ENCODE measurements at regions not wholly inside any gene's neighbourhood (a gene's known extent, or its start where the extent isn't known, plus 50 kb on each side); places are given as distances from the start of the nearest gene placed in this dataset.

DNA sequence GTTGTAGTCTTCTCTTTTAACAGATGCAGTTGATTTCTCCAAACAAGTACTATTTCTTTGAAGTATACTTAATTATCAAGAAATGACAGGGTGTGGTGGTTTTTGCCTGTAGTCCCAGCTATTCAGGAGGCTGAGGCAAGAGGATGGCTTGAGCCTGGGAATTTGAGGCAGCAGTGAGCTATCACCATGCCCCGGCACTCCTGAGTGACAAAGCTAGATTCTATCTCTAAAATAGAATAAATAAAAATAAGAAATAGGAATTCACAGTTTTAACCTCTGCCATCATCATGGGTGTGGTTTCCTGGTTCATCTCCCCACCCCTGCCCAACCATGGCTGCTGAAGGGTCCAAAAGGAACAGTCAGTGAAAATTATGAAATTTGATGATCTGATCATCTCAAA is 290.2 kb upstream of the FLRT2 start:
- DNase-seq = no peak

- no peak for DNase-seq
Measured at GRCh38 chr14:85241022-85241855, 288.7 kb upstream of the FLRT2 start.

GRCh38 chr14:85242666-85243065 is 287.3 kb upstream of the FLRT2 start:
- no peak for DNase-seq

DNA sequence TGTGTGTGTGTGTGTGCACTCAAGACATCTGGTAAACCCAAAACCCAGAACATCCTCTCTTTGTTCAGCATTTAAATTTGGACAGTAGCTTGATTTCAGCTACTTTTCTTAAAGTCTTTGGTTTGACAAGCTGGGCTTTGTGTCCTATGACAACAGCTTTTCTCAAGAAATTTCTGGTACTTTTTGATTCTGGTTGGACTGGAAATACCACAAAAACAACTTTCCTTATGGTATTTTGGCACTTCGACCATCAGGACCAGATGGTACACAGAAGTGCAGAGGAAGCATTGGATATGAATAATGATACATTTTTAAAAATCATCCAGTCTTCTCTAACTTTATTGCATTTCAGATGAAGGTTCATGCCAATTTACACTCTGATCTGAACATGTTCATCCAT is 286.6 kb upstream of the FLRT2 start:
- no peak for DNase-seq

- no peak for DNase-seq
Measured at GRCh38 chr14:85247071-85247470, 282.9 kb upstream of the FLRT2 start.

GRCh38 chr14:85248881-85249635 is 280.9 kb upstream of the FLRT2 start:
- DNase-seq = no peak

GRCh38 chr14:85250414-85251189 is 279.3 kb upstream of the FLRT2 start:
- peak; percentile 71 for DNase-seq

GRCh38 chr14:85252011-85252410 is 277.9 kb upstream of the FLRT2 start:
- DNase-seq = no peak

GRCh38 chr14:85254711-85255110 is 275.2 kb upstream of the FLRT2 start:
- no peak for DNase-seq

- no peak for DNase-seq
Measured at GRCh38 chr14:85257287-85257686, 272.7 kb upstream of the FLRT2 start.

DNA sequence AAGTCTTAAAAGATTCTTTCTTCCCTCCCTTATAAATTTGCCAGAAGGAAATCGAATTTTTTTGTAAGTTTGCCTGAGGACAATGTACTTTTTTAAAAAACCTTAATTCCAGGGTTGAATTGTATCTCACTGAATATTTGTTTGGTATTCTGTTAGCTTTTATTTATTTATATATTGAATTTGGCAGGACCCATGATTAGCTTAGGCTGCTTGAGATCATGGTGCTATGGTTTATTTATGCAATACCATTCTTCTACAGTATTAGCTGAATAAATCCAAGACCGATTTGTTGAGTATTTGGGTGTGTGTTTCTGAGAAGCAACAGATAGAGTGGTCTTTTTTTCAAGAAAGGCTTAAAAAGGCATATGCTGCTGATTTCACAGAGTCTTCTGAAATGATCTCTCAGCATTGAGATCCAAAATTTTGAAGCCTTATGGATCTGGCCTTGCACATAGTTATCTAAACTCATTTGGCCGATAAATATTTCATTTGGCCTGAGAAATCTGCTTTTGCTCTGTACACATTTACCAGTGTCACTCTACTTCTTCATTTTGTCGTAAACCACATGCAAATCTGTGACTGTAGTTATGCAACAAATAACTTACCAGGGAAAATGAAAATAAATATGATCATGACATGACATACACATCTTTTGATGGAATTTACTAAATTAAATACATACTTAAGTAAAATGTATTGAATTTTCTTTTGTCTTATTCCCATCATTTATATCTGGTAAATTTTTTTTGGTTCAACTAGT is 265.8 kb upstream of the FLRT2 start:
- no peak for DNase-seq

DNA sequence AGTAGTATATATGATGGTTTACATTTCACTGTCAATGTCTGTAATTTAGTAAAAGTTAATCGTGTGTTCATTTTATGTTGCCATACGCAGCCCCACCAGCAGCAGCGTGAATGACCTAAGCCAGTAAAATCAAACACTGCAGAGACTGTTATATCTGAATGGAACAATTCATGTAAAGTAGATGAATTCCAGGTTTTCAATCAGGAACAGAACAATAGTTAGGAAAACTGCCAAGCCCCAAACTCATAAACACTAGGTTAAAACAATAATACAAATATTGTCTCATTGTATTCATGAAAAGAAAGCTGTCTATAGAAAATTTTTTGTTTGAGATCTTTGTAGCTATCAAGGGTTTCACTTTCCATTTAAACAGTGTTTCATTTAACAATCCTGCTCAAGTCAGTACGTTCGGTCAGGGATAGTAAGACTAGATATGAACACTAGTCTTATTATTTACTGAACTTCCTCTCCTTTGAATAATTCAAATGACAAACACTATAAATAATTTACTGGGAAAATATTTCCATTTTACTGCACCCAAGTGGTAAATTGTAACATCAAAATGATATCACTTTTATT is 256.8 kb upstream of the FLRT2 start:
- DNase-seq = no peak

DNA sequence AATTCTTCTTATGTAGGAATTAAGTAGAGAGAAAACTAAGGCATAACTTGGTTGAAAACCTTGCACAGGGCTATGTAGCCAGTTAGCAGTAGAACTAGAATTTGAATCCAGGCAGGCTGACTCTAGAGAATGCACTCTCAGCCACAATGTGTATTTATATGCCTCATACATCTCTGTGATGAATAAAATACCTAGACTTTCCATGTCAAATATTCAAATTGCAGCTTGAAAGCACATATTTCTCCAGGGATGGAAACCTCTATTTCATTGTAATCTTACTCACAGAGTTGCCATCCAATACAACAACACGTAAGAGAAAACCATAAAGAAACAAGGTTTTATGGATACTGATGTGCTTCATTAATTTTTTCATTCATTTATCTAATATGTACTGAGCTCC is 256.0 kb upstream of the FLRT2 start:
- DNase-seq = no peak

DNA sequence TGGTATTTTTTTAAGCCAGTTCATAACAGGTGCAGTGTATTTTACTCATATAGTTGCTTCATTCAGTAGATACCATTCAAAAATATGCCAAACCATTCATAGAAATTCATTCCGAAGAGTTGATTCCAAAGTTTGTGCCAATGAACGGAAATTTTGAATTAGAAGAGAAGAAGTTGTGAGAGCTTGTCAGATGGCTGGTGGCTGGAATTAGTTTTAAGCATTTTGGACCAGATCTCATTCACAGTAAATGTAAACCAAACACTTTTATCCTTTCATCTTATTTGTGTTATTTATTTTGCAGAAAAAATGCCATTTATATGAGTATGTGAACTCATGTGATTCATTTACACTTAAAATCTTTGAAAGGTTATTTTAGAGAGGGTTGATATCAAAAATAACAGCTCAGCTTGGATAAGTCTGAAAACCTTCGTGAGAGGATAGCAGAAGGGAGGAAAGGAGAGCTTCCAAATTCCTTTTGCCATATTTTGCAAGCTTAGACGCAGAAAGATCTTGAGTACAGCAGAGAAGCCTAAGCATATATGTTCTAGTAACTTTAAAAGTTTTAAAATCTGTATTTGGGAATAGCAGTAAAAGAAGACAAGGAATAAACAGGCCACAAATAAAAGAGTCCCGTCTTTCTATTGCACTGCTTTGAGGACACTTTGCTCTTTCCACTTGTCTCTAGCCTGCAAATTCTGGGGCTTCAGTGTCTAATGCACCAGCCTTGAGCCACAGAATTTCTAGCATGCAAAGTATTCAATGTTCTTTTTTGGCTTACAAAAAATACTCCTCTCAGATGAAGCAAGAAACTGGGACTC is 253.6 kb upstream of the FLRT2 start:
- DNase-seq = no peak

DNA sequence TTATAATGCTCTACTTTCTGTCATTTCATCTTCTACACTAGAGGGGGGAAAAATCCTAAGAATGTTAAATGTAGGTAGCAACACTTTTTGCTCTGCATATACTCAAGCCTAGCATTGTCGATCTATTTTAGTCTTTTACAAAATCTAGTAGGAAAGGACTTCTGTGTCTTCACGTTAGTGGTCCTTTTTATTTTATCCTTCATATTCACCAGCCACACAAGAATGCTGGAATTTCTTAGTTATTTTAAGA is 253.0 kb upstream of the FLRT2 start:
- DNase-seq = no peak

DNA sequence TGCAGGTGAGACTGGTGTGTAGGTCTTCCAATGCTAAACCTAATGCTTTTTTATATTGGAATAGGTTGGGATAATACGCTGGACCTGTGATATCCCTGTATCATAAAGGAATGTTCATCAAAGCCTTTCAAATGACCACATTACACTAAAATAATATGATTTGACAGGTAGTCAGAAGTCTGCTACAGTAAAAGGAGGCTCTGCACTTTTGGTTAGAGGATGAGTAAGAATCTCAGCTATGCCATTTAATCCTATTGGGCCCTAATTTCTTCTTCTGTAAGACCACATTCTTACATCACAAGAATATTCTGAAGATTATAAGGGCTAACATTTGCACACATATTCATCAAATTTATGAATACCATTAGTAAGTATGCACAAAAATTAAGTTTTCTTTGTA is 250.5 kb upstream of the FLRT2 start:
- DNase-seq = no peak

DNA sequence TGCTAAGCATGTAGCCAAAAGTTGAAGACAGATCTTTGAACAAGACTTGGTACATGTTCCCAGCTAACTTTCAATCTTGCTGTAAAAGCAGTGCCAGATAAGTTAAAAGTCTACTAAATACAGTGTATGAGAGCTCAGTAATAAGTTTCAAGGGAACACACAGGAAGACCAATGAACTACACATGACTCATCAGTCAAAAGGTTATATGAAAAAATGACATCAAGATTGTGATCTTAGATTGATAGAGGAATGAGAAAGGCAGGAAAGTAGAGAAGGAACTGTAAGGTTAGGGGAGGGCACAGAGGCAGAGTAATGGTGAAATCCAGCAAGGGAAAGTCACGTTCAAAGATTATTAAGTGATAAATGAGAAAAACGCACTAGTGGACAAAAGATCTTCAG is 249.9 kb upstream of the FLRT2 start:
- no peak for DNase-seq

GRCh38 chr14:85281921-85282320 is 248.0 kb upstream of the FLRT2 start:
- DNase-seq = no peak

DNA sequence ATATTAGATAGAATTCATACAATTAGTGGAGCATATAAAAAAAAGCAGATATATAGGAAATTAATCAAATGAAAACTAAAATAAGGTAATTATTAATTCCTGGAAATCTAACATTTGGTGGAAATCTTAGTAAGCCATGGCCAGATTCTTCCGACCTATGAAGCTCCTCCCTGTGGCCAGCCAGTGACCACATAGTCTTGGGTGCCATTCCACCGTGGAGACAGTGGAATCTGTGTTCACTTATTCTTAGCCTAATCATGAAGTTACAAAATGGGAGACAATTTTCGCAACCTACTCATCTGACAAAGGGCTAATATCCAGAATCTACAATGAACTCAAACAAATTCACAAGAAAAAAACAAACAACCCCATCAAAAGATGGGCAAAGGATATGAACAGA is 241.9 kb upstream of the FLRT2 start:
- no peak for DNase-seq

- DNase-seq = no peak
Measured at GRCh38 chr14:85291731-85292130, 238.2 kb upstream of the FLRT2 start.

- no peak for DNase-seq
Measured at GRCh38 chr14:85293612-85294234, 236.2 kb upstream of the FLRT2 start.
